Endothelial cell of umbilical vein (primary cell): ENCODE measurements at regions not wholly inside any gene's neighbourhood (a gene's known extent, or its start where the extent isn't known, plus 50 kb on each side); places are given as distances from the start of the nearest gene placed in this dataset.

Experiments
- BruUV-seq: library from RNA; stranded (reverse); fragments of 400-500 nt; replicated peaks from 2 replicates; lab custom pipeline; 2021; lab: Mats Ljungman, UMichigan
- CTCF ChIA-PET: fragments of 300-600, 350-600 bp; sonication (Branson Sonifier 250); formaldehyde crosslinking; loops from one replicate; lab custom pipeline; 2021; ENCODE audit warnings: antibody characterized with exemption, inconsistent platforms; lab: Charles Lee
- POLR2A ChIA-PET: fragments of 300-600, 350-600 bp; sonication (Branson Sonifier 250); formaldehyde crosslinking; loops from one replicate; lab custom pipeline; 2021; ENCODE audit warnings: antibody characterized with exemption, inconsistent platforms; lab: Charles Lee
- DNase-seq: peaks from one replicate; pipeline ENCODE4 v3.0.0-alpha.2; 2011; ENCODE audit warnings: low read depth, low spot score
- FAIRE-seq: peaks from 2 replicates; lab custom pipeline; 2011; peaks lifted over from hg19 to GRCh38; lab: Jason Lieb, UNC
- H2AFZ ChIP-seq: 2 replicates; pipeline ENCODE4 v1.6.0; 2012; ENCODE audit warnings: low read depth, low read length, control low read depth, inconsistent platforms
- H3K27ac ChIP-seq: 2 replicates; pipeline ENCODE4 v1.5.1; 2011; ENCODE audit warnings: low read depth, mild to moderate bottlenecking, control low read depth, low read length, moderate library complexity; ENCODE audit not compliant: insufficient read depth
- H3K27me3 ChIP-seq, 2 experiments: 2 replicates each; pipeline versions ENCODE4 v1.6.0 to v1.6.1; 2011; ENCODE audit warnings: low read length in 2 of 2, mixed read lengths in 1 of 2; ENCODE audit not compliant: control insufficient read depth in 2 of 2, insufficient read depth in 2 of 2
- H3K36me3 ChIP-seq, 2 experiments: 2 replicates in 1 of 2; 3 replicates in 1 of 2; pipeline ENCODE4 v1.5.1; 2011; ENCODE audit warnings: low read length in 2 of 2, mild to moderate bottlenecking in 1 of 2, moderate library complexity in 1 of 2; ENCODE audit not compliant: control insufficient read depth in 2 of 2, insufficient read depth in 2 of 2; ENCODE audit errors: extremely low read depth in 1 of 2
- H3K4me1 ChIP-seq: 3 replicates; pipeline ENCODE4 v1.5.1; 2011; ENCODE audit warnings: mild to moderate bottlenecking, low read length; ENCODE audit not compliant: control insufficient read depth, insufficient read depth; ENCODE audit errors: extremely low read depth
- H3K4me2 ChIP-seq: 2 replicates; pipeline ENCODE4 v1.6.1; 2011; ENCODE audit warnings: low read length, control low read depth, mixed read lengths; ENCODE audit not compliant: insufficient read depth
- H3K4me3 ChIP-seq, 3 experiments: fragments of 200-600 bp in 1 of 3; sonication (generic), shearing (Covaris generic) in 1 of 3; replicated peaks in 1 of 3; 2 replicates each; pipeline ENCODE4 v1.5.1; 2011 to 2016; ENCODE audit warnings: control low read depth in 3 of 3, low read length in 3 of 3, mild to moderate bottlenecking in 2 of 3, inconsistent platforms in 1 of 3, low read depth in 1 of 3, moderate library complexity in 1 of 3; ENCODE audit not compliant: insufficient read depth in 1 of 3
- H3K79me2 ChIP-seq: 2 replicates; pipeline ENCODE4 v1.6.0; 2012; ENCODE audit warnings: low read length, inconsistent platforms; ENCODE audit not compliant: control insufficient read depth, insufficient read depth
- H3K9ac ChIP-seq: replicated peaks from 2 replicates; pipeline ENCODE3; 2011; ENCODE audit warnings: low read length, control low read depth; ENCODE audit not compliant: insufficient read depth; ENCODE audit errors: extremely low read depth
- H3K9me1 ChIP-seq: replicated peaks from 3 replicates; pipeline ENCODE4 v1.6.0; 2011; ENCODE audit warnings: mild to moderate bottlenecking, low read length; ENCODE audit not compliant: control insufficient read depth, insufficient read depth; ENCODE audit errors: extremely low read depth
- H3K9me3 ChIP-seq: replicated peaks from 2 replicates; pipeline ENCODE4 v1.5.1; 2012; ENCODE audit warnings: low read length, inconsistent platforms; ENCODE audit not compliant: control insufficient read depth, insufficient read depth
- H4K20me1 ChIP-seq: replicated peaks from 2 replicates; pipeline ENCODE3; 2011; ENCODE audit warnings: mild to moderate bottlenecking, low read length; ENCODE audit not compliant: control insufficient read depth, insufficient read depth; ENCODE audit errors: extremely low read depth
- CTCF ChIP-seq, 2 donors: IDR thresholded peaks; 1 replicate in 1 of 2; 2 replicates in 1 of 2; pipeline ENCODE4 v1.5.1; 2011; ENCODE audit warnings: low read length in 2 of 2, mild to moderate bottlenecking in 2 of 2, moderate library complexity in 2 of 2, control low read depth in 1 of 2, inconsistent platforms in 1 of 2, low read depth in 1 of 2; ENCODE audit not compliant: insufficient read depth in 1 of 2; ENCODE audit errors: extremely low read depth in 1 of 2
- EZH2 ChIP-seq: IDR thresholded peaks from 2 replicates; pipeline ENCODE4 v1.6.1; 2012; ENCODE audit warnings: borderline replicate concordance, low read depth, mild to moderate bottlenecking, moderate library complexity, low read length, inconsistent platforms; ENCODE audit not compliant: severe bottlenecking
- FOS ChIP-seq: IDR thresholded peaks from 2 replicates; pipeline ENCODE4 v1.6.1; 2011; ENCODE audit warnings: mild to moderate bottlenecking, low read length, moderate library complexity, borderline replicate concordance; ENCODE audit not compliant: insufficient read depth
- GATA2 ChIP-seq: IDR thresholded peaks from 2 replicates; pipeline ENCODE4 v1.7.0; 2011; ENCODE audit warnings: low read depth, mild to moderate bottlenecking, moderate library complexity, mixed read lengths, low read length; ENCODE audit not compliant: insufficient read length, insufficient read depth
- JUN ChIP-seq: IDR thresholded peaks from 2 replicates; pipeline ENCODE4 v1.6.1; 2011; ENCODE audit warnings: borderline replicate concordance, low read depth; ENCODE audit not compliant: insufficient read length, insufficient read depth
- MAX ChIP-seq: IDR thresholded peaks from 2 replicates; pipeline ENCODE4 v1.6.1; 2011; ENCODE audit not compliant: insufficient read depth, insufficient read length
- MYC ChIP-seq: IDR thresholded peaks from one replicate; pipeline ENCODE4 v1.6.1; 2011; ENCODE audit warnings: mild to moderate bottlenecking, low read depth, low read length
- POLR2A ChIP-seq: IDR thresholded peaks from 2 replicates; pipeline ENCODE4 v1.6.1; 2012; ENCODE audit warnings: low read depth, mild to moderate bottlenecking, control low read depth, low read length
- POLR2AphosphoS5 ChIP-seq: IDR thresholded peaks from 2 replicates; pipeline ENCODE4 v1.6.1; 2012; ENCODE audit warnings: low read depth, mild to moderate bottlenecking, control low read depth, low read length, moderate library complexity; ENCODE audit not compliant: insufficient read depth
- dilution Hi-C: fragments of 300-500 bp; cut with MboI; formaldehyde crosslinking; loops from one replicate; pipeline ENCODE4 v1.15.0; 2019; ENCODE audit warnings: low sequenced_read_pairs; ENCODE audit not compliant: extremely low pct_ligation_motif_present
- intact Hi-C: fragments of 100-400 bp; cut with micrococcal nuclease; formaldehyde crosslinking; loops from one replicate; pipeline ENCODE4 v1.10.0; 2022

GRCh38 chr16:60731329-60732050 is 1304.7 kb downstream of the CDH8 start:
- no peaks in the 10 kb centered on the region for H3K36me3 ChIP-seq
- H3K9me1 ChIP-seq, result no peaks in the 10 kb centered on the region
- H3K4me1 ChIP-seq, result no peaks in the 10 kb centered on the region
- no peaks in the 10 kb centered on the region for H4K20me1 ChIP-seq
- no peak for TF ChIP-seq EZH2
- no peak for TF ChIP-seq JUN
- TF ChIP-seq GATA2, result no peak
- TF ChIP-seq POLR2AphosphoS5, result no peak
- no peak for TF ChIP-seq FOS
- TF ChIP-seq POLR2A, result no peak
- TF ChIP-seq MAX, result no peak
- no peak for TF ChIP-seq MYC
- TF ChIP-seq CTCF (IDR thresholded peaks at IDR 0.05; ENCODE audit: extremely low read depth in 1 of 2, insufficient read depth in 1 of 2, low read depth in 1 of 2, low read length in 2 of 2), result no peak
- no TSS peak for BruUV-seq
- H2AFZ ChIP-seq, result no peak overlapping the region
- H3K27ac ChIP-seq, result no peak overlapping the region
- no peak overlapping the region for H3K4me2 ChIP-seq
- DNase-seq (no peak), FAIRE-seq (no peak)
- ChIA-PET CTCF (no interaction called here), POLR2A (no interaction called here)
- no peak overlapping the region for H3K9ac ChIP-seq
- H3K79me2 ChIP-seq, result no peaks in the 10 kb centered on the region
- H3K9me3 ChIP-seq, result peaks cover 5% of the 10 kb centered on the region
- no peak overlapping the region for H3K4me3 ChIP-seq
- dilution Hi-C loops, result no loop called here
- no peaks in the 10 kb centered on the region for H3K27me3 ChIP-seq
- intact Hi-C loops, result no loop called here
